Heart left ventricle (tissue), 16 donors: ENCODE measurements at regions not wholly inside any gene's neighbourhood (a gene's known extent, or its start where the extent isn't known, plus 50 kb on each side); places are given as distances from the start of the nearest gene placed in this dataset.
"Not testable (repeated sequence)": the region's sequence is repeated elsewhere in the genome, so short reads cannot be mapped to it uniquely, and the experiment has no call there.

ENCODE experiments used
- ATAC-seq, 4 donors: fragments of 200-7000 bp; cut with Tn5 transposase; one replicate each; pipeline ENCODE4 v1.9.1; 2020 to 2022; ENCODE audit warnings: moderate library complexity in 4 of 4, mild to moderate bottlenecking in 3 of 4, moderate number of reproducible peaks in 1 of 4
- DNase-seq, 5 donors: peaks; one replicate each; pipeline ENCODE4 v3.0.0-alpha.2; 2020
- H3K27ac ChIP-seq, 12 donors: fragments of 200-600 bp; sonication (generic) in 4 of 12; one replicate each; pipeline versions ENCODE4 v1.5.0 to v1.8.0; 2016 to 2022; ENCODE audit warnings: mild to moderate bottlenecking in 2 of 12
- H3K27me3 ChIP-seq, 9 donors: fragments of 200-600 bp; sonication (generic) in 2 of 9; one replicate each; pipeline versions ENCODE4 v1.5.1 to v1.8.0; 2016 to 2022; ENCODE audit warnings: mild to moderate bottlenecking in 3 of 9
- H3K36me3 ChIP-seq, 9 donors: fragments of 200-600 bp; sonication (generic) in 2 of 9; one replicate each; pipeline versions ENCODE4 v1.5.0 to v1.8.0; 2018 to 2022; ENCODE audit warnings: mild to moderate bottlenecking in 2 of 9
- H3K4me1 ChIP-seq, 12 donors: fragments of 200-600 bp; sonication (generic) in 4 of 12; one replicate each; pipeline versions ENCODE4 v1.5.0 to v1.8.0; 2016 to 2022; ENCODE audit warnings: mild to moderate bottlenecking in 3 of 12
- H3K4me3 ChIP-seq, 12 donors: fragments of 200-600 bp; sonication (generic) in 4 of 12; one replicate each; pipeline versions ENCODE4 v1.5.0 to v1.8.0; 2017 to 2022; ENCODE audit warnings: mild to moderate bottlenecking in 9 of 12, moderate library complexity in 4 of 12
- H3K9me3 ChIP-seq, 12 donors: fragments of 200-600 bp; sonication (generic) in 4 of 12; one replicate each; pipeline versions ENCODE4 v1.5.0 to v1.8.0; 2016 to 2022; ENCODE audit warnings: mild to moderate bottlenecking in 1 of 12
- POLR2A ChIP-seq, 2 donors: fragments of 450-650 bp; IDR thresholded peaks; one replicate each; pipeline ENCODE4 v1.6.1; 2017; ENCODE audit warnings: antibody characterized with exemption in 2 of 2, mild to moderate bottlenecking in 2 of 2, moderate library complexity in 2 of 2
- WGBS, 4 donors: extraction: QIAGEN DNeasy Blood & Tissue Kit in 2 of 4; methylation state at CpG; one replicate each; pipeline versions ENCODE4 v1.1.5 to v1.1.7; 2013 to 2018; 5-methylcytosine and 5-hydroxymethylcytosine counted together
- intact Hi-C, 10 donors: fragments of 100-400 bp; cut with DNase I; formaldehyde crosslinking; loops; one replicate each; pipeline versions ENCODE4 v1.11.1 to v1.14.2; 2022
- TF ChIP-seq, protein P1 (sequence below), 12 donors: fragments of 200-600 bp; sonication (generic) in 4 of 12; IDR thresholded peaks; one replicate each; pipeline versions ENCODE4 v1.5.0 to v1.8.0; 2018 to 2022; ENCODE audit warnings: antibody characterized with exemption in 12 of 12, mild to moderate bottlenecking in 5 of 12
- donor health status: ischemic (EF 13 %, LVEDD 7.1; RV severe dilation, severe dysfunction).
- donor health status: healthy with polysubstance abuse.
- donor health status: DM: no; HTN: yes; CAD: no.
- donor health status: DM: no; HTN: no; CAD: no.
- donor health status: ischemic (EF 25% LVEDD 6.9; RV normal size, moderate dysfunction).
- donor health status: ischemic (EF 25% LVEDD 5.7; RV mildly dilated, moderate dysfunction).
- donor health status: healthy.
- donor health status: DM: yes; HTN: yes; CAD: no.
- donor health status: ischemic (EF 35%, LVEDD 5.7; RV mildly dilated, moderate dysfunction).
- donor health status: nonischemic (EF 11% LVEDD 7.7; RV severe dilation, severe dysfunction).
- donor health status: DM: yes; HTN: yes; CAD: no.
- donor health status: PGD.
- donor health status: ischemic (EF 29% LVEDD 5.4; RV normal size, mild dysfunction).
- donor health status: nonischemic (EF 23%, LVEDD 6.1; RV moderate dilation, normal function).

DNA sequence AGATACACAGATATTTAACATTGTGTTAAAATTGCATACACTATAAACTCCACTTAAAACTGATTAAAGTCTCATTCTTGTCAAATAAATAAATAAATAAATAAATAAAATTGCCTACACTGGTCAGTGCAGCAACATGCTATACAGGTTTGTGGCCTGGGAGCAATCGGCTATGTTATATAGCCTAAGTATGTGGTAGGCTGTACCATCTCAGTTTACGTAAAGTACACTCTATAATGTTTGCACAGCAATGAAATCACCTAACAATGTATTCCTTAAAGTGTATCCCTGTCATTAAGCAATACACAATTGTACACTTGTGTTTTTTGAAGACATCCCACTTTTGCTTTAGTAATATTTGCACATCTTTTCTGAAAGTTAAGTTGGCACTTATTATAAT, 337.7 kb upstream of the SETBP1 start:
- WGBS, 4 donors = 81 to 92% (median 86%) methylated on average over 2 of the region's 2 CpGs
- Histone ChIP-seq H3K27ac (no peak overlapping the region), H3K4me3 (no peak overlapping the region), H3K4me1 (peaks cover 0 to 6% (median 0%) of the 10 kb centered on the region in 12 donors), H3K36me3 (no peaks in the 10 kb centered on the region), H3K9me3 (peaks cover 0 to 20% (median 4%) of the 10 kb centered on the region in 12 donors), H3K27me3 (no peaks in the 10 kb centered on the region)
- no peak for DNase-seq
- no peak for ATAC-seq
- TF ChIP-seq, protein P1, sequence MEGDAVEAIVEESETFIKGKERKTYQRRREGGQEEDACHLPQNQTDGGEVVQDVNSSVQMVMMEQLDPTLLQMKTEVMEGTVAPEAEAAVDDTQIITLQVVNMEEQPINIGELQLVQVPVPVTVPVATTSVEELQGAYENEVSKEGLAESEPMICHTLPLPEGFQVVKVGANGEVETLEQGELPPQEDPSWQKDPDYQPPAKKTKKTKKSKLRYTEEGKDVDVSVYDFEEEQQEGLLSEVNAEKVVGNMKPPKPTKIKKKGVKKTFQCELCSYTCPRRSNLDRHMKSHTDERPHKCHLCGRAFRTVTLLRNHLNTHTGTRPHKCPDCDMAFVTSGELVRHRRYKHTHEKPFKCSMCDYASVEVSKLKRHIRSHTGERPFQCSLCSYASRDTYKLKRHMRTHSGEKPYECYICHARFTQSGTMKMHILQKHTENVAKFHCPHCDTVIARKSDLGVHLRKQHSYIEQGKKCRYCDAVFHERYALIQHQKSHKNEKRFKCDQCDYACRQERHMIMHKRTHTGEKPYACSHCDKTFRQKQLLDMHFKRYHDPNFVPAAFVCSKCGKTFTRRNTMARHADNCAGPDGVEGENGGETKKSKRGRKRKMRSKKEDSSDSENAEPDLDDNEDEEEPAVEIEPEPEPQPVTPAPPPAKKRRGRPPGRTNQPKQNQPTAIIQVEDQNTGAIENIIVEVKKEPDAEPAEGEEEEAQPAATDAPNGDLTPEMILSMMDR (IDR thresholded peaks at IDR 0.05) = no peak
- no peak for TF ChIP-seq POLR2A (IDR thresholded peaks at IDR 0.05)
- intact Hi-C loops = no loop called here

DNA sequence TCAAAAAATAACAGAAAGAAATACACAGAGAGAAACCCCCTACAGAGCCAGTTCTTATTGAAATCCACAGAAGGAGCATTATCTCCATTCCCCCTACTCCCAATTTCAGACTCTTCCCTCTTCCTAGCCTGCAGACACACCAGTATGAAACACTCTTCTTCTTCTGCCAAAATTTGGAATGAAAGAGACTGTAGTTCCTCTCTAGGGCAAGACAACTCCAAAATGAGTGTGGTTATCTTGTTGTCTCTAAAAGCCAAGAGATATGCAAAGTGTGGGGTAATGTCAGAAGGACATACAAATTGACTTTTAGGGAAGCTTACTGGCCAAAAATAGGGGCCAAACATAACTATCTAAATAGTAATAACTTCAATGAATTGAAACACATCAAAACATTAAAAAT, 337.1 kb upstream of the SETBP1 start:
- no peak for TF ChIP-seq POLR2A (IDR thresholded peaks at IDR 0.05)
- TF ChIP-seq, protein P1 (IDR thresholded peaks at IDR 0.05) = no peak
- Histone ChIP-seq H3K4me3 (no peak overlapping the region), H3K27me3 (no peaks in the 10 kb centered on the region), H3K36me3 (no peaks in the 10 kb centered on the region), H3K4me1 (peaks cover 0 to 6% (median 0%) of the 10 kb centered on the region in 12 donors), H3K9me3 (peaks cover 0 to 15% (median 2%) of the 10 kb centered on the region in 12 donors), H3K27ac (peak overlapping the region in 1 of 12 donors; percentile 12)
- no peak for DNase-seq
- intact Hi-C loops = no loop called here
- ATAC-seq = peak in 1 of 4 donors; percentile 42

DNA sequence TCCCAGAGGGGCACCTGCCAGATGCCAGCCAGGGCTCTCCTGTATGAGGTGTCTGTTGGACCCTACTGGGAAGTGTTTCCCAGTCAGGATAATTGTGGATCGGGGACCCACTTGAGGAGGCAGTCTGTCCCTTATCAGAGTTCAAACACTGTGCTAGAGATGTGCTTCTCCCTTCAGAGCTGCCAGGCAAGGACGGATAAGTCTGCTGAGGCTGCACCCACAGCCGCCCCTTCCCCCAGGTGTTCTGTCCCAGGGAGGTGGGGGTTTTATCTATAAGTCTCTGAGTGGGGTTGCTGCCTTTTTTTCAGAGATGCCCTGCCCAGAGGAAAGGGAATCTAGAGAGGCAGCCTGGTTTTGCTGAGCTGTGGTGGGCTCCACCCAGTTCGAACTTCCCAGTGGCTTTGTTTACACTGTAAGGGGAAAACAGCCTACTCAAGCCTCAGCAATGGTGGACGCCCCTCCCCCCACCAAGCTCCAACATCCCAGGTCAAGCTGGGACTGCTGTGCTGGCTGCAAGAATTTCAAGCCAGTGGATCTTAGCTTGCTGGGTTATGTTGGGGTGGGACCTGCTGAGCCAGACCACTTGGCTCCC, 324.0 kb upstream of the SETBP1 start:
- Histone ChIP-seq H3K27ac (no peak overlapping the region), H3K4me3 (no peak overlapping the region), H3K4me1 (no peaks in the 10 kb centered on the region), H3K36me3 (no peaks in the 10 kb centered on the region), H3K27me3 (no peaks in the 10 kb centered on the region), H3K9me3 (peaks cover 0 to 25% (median 2%) of the 10 kb centered on the region in 12 donors)
- TF ChIP-seq, protein P1 (IDR thresholded peaks at IDR 0.05) = no peak
- TF ChIP-seq POLR2A (IDR thresholded peaks at IDR 0.05) = no peak
- 37 to 44% (median 41%) methylated on average over 4 to 5 of the region's 5 CpGs for WGBS, 4 donors
- ATAC-seq = no peak
- DNase-seq = no peak
- intact Hi-C loops = loop anchor here in 1 of 10 donors (10.0 kb wide), 1 partner anchor 798 kb away; no protein-coding TSS in a partner anchor

DNA sequence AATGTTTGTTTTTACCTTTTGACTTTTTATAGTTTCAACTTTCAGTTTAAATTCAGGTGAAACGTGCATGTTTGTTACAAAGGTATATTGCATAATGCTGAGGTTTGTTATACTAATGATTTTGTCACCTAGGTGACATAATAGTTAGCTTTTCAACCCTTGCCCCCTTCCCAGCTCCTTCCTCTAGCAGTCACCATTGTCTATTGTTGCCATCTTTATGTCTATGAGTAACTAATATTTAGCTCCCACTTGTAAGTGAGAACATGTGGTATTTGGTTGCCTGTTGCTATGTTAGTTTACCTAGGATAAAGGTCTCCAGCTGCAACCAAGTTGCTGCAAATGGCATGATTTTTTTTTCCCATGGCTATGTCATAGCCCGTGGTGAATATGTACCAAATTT, 322.3 kb upstream of the SETBP1 start:
- no peaks in the 10 kb centered on the region for H3K4me1 ChIP-seq
- ATAC-seq (no peak), DNase-seq (no peak)
- H3K9me3 ChIP-seq = peaks cover 0 to 22% (median 2%) of the 10 kb centered on the region in 12 donors
- H3K27me3 ChIP-seq = no peaks in the 10 kb centered on the region
- 79 to 90% (median 86%) methylated on average over 2 of the region's 2 CpGs for WGBS, 4 donors
- no peak overlapping the region for H3K4me3 ChIP-seq
- no peak overlapping the region for H3K27ac ChIP-seq
- TF ChIP-seq POLR2A (IDR thresholded peaks at IDR 0.05) = no peak
- TF ChIP-seq, protein P1 (IDR thresholded peaks at IDR 0.05) = no peak
- intact Hi-C loops = loop anchor here in 1 of 10 donors (10.0 kb wide), 1 partner anchor 796 kb away; no protein-coding TSS in a partner anchor
- no peaks in the 10 kb centered on the region for H3K36me3 ChIP-seq

DNA sequence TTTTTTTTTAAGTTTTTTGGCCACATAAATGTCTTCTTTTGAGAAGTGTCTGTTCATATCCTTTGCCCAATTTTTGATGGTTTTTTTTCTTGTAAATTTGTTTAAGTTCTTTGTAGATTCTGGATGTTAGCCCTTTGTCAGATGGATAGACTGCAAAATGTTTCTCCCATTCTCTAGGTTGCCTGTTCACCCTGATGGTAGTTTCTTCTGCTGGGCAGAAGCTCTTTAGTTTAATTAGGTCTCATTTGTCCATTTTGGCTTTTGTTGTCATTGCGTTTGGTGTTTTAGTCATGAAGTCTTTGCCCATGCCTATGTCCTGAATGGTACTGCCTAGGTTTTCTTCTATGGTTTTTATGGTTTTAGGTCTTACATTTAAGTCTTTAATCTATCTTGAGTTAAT, 320.9 kb upstream of the SETBP1 start:
- not testable (repeated sequence) for H3K36me3 ChIP-seq, H3K4me1 ChIP-seq, H3K27me3 ChIP-seq, DNase-seq, ATAC-seq, H3K27ac ChIP-seq, H3K4me3 ChIP-seq
- 95 to 100% (median 95%) methylated on average over 1 of the region's 1 CpG for WGBS, 4 donors
- peaks cover 0 to 17% (median 2%) of the 10 kb centered on the region in 12 donors for H3K9me3 ChIP-seq
- intact Hi-C loops = loop anchor here in 1 of 10 donors (10.0 kb wide), 1 partner anchor 795 kb away; no protein-coding TSS in a partner anchor

DNA sequence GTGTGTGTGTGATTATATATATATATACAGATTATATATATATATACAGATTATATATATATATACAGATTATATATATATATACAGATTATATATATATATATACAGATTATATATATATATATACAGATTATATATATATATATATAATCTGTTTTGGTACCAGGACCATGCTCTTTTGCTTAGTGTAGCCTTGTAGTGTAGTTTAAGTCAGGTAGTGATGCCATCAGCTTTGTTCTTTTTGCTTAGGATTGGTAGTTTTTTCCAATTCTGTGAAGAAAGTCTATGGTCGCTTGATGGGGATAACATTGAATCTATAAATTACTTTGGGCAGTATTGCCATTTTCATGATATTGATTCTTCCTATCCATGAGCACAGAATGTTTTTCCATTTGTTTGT, 318.5 kb upstream of the SETBP1 start:
- DNase-seq, H3K36me3 ChIP-seq, H3K27me3 ChIP-seq, H3K4me1 ChIP-seq, intact Hi-C loops, H3K27ac ChIP-seq, ATAC-seq, H3K4me3 ChIP-seq, H3K9me3 ChIP-seq: not testable (repeated sequence)
- WGBS, 4 donors = 92 to 100% (median 96%) methylated on average over 1 of the region's 1 CpG
